Gastrocnemius medialis (tissue), 4 donors: ENCODE measurements at regions not wholly inside any gene's neighbourhood (a gene's known extent, or its start where the extent isn't known, plus 50 kb on each side); places are given as distances from the start of the nearest gene placed in this dataset.
A peak's percentile ranks its signal among the peaks of the same experiment; 100 is the strongest.

Experiments used
- ATAC-seq, 2 donors: fragments of 150-250 bp; one replicate each; pipeline ENCODE4 v1.9.1; 2016
- DNase-seq, 2 donors: peaks; one replicate each; pipeline ENCODE4 v3.0.0-alpha.2; 2019
- H3K27ac ChIP-seq, 4 donors: fragments of 200-600 bp; sonication (generic); 1 replicate in 1 of 4; 2 replicates in 3 of 4; pipeline ENCODE4 v1.5.1; 2016 to 2018; ENCODE audit warnings: mild to moderate bottlenecking in 2 of 4, moderate library complexity in 1 of 4
- H3K27me3 ChIP-seq, 3 donors: fragments of 200-600 bp; sonication (generic) in 2 of 3; 1 replicate in 1 of 3; 2 replicates in 2 of 3; pipeline versions ENCODE4 v1.5.1 to v1.6.0; 2016 to 2019; ENCODE audit warnings: mild to moderate bottlenecking in 1 of 3, moderate library complexity in 1 of 3
- H3K36me3 ChIP-seq, 2 donors: fragments of 200-600 bp; sonication (generic) in 1 of 2; one replicate each; pipeline ENCODE4 v1.5.1; 2017 to 2018
- H3K4me1 ChIP-seq, 2 donors: fragments of 200-600 bp; sonication (generic) in 1 of 2; one replicate each; pipeline ENCODE4 v1.5.1; 2016 to 2017; ENCODE audit warnings: mild to moderate bottlenecking in 2 of 2
- H3K4me3 ChIP-seq, 4 donors: fragments of 200-600 bp; sonication (generic) in 3 of 4; 1 replicate in 1 of 4; 2 replicates in 3 of 4; pipeline ENCODE4 v1.5.1; 2016 to 2019; ENCODE audit warnings: mild to moderate bottlenecking in 2 of 4
- H3K9me3 ChIP-seq, 3 donors: fragments of 200-600 bp; sonication (generic) in 2 of 3; 1 replicate in 1 of 3; 2 replicates in 2 of 3; pipeline ENCODE4 v1.5.1; 2016 to 2019
- POLR2A ChIP-seq, 2 donors: fragments of 450-650 bp; IDR thresholded peaks; one replicate each; pipeline ENCODE4 v1.6.1; 2017; ENCODE audit warnings: antibody characterized with exemption in 2 of 2, mild to moderate bottlenecking in 2 of 2, moderate library complexity in 2 of 2
- in situ Hi-C, 4 donors: fragments of 200-750 bp; cut with MboI; loops; one replicate each; pipeline versions ENCODE4 v1.15.0 to v1.8.0; 2017; ENCODE audit warnings: low sequenced_read_pairs in 4 of 4
- intact Hi-C: fragments of 100-400 bp; cut with DNase I; formaldehyde crosslinking; loops from one replicate; pipeline ENCODE4 v1.15.1; 2023; ENCODE audit warnings: low total_unique reads
- TF ChIP-seq, protein P1 (sequence below), 5 experiments: fragments of 450-650 bp in 3 of 5; fragments of 200-600 bp in 2 of 5; sonication (generic) in 2 of 5; IDR thresholded peaks in 4 of 5; conservative IDR thresholded peaks in 1 of 5; 1 replicate in 4 of 5; 2 replicates in 1 of 5; pipeline ENCODE4 v1.5.1; 2016 to 2019; ENCODE audit warnings: antibody characterized with exemption in 5 of 5, mild to moderate bottlenecking in 3 of 5, moderate library complexity in 3 of 5

DNA sequence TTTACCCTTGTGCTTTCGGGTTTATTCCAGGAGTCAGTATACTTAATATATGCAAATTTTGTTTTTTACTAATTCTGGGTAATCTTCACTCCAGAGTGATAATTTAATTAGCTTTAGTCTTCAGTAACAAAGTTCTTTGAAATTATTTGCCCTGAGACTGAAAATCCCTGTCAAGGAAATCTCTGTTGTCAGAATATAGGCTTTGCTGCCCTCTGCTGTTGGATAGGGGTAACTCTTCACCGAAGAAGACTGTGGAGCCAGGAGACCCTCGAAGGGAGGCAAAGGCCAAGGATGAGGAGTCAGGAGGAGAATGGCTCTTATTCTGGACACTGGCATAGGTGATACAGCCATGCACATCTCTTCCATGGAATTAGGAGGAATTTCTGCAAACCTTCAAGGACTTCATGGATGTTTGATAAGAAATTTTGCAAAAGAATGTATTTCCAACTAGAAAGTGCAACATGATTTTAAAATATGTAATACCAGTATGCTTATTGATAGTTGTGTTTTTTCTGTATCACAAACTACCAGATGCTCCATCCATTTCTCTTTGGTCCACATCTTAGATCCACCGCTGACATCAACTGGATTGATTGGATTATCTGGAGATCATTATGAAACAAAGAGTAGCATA is 182.3 kb downstream of the RDH14 start:
- Histone ChIP-seq H3K27ac (no peak overlapping the region), H3K4me3 (no peak overlapping the region), H3K36me3 (no peaks in the 10 kb centered on the region), H3K9me3 (no peaks in the 10 kb centered on the region), H3K27me3 (no peaks in the 10 kb centered on the region), H3K4me1 (no peaks in the 10 kb centered on the region)
- in situ Hi-C loops: loop anchor here (25.0 kb wide), 3 partner anchors 541 to 1484 kb away; partner anchors contain the start of gene OSR1 (in 2 of the 4)
- DNase-seq (no peak), ATAC-seq (no peak)
- TF ChIP-seq, protein P1, sequence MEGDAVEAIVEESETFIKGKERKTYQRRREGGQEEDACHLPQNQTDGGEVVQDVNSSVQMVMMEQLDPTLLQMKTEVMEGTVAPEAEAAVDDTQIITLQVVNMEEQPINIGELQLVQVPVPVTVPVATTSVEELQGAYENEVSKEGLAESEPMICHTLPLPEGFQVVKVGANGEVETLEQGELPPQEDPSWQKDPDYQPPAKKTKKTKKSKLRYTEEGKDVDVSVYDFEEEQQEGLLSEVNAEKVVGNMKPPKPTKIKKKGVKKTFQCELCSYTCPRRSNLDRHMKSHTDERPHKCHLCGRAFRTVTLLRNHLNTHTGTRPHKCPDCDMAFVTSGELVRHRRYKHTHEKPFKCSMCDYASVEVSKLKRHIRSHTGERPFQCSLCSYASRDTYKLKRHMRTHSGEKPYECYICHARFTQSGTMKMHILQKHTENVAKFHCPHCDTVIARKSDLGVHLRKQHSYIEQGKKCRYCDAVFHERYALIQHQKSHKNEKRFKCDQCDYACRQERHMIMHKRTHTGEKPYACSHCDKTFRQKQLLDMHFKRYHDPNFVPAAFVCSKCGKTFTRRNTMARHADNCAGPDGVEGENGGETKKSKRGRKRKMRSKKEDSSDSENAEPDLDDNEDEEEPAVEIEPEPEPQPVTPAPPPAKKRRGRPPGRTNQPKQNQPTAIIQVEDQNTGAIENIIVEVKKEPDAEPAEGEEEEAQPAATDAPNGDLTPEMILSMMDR (IDR thresholded peaks at IDR 0.05 in 4 of 5, conservative IDR thresholded peaks at IDR 0.05 in 1 of 5): peak in 4 of 5 experiments; percentile 44 to 73 (median 59)
- TF ChIP-seq POLR2A (IDR thresholded peaks at IDR 0.05): no peak
- intact Hi-C loops: loop anchor here (2.0 kb wide), 1 partner anchor 527 kb away; no protein-coding TSS in a partner anchor

DNA sequence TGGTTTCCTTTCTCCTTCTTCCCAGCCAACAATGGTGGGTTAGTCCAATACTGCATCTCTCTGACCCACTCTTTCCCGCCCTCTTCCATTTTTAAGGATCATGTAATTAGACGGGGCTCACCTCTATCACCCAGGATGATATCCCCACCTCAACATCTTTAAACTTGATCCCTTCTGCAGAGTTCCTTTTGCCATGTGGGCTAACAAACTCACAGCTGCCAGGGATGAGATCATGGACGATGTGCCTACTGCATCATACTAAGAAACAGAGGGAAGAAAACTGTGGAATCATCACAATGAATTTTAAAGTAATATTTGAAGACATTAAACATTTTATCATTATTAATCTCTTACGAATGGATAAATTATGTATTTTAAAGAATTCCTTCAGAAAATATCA is 183.5 kb downstream of the RDH14 start:
- Histone ChIP-seq H3K36me3 (no peaks in the 10 kb centered on the region), H3K9me3 (no peaks in the 10 kb centered on the region), H3K27me3 (no peaks in the 10 kb centered on the region), H3K27ac (no peak overlapping the region), H3K4me3 (no peak overlapping the region), H3K4me1 (no peaks in the 10 kb centered on the region)
- in situ Hi-C loops: loop anchor here (25.0 kb wide), 3 partner anchors 540 to 1485 kb away; partner anchors contain the start of gene OSR1 (in 2 of the 4)
- no peak for DNase-seq
- no peak for TF ChIP-seq POLR2A (IDR thresholded peaks at IDR 0.05)
- TF ChIP-seq, protein P1 (IDR thresholded peaks at IDR 0.05 in 4 of 5, conservative IDR thresholded peaks at IDR 0.05 in 1 of 5): no peak
- ATAC-seq: no peak
- intact Hi-C loops: no loop called here

DNA sequence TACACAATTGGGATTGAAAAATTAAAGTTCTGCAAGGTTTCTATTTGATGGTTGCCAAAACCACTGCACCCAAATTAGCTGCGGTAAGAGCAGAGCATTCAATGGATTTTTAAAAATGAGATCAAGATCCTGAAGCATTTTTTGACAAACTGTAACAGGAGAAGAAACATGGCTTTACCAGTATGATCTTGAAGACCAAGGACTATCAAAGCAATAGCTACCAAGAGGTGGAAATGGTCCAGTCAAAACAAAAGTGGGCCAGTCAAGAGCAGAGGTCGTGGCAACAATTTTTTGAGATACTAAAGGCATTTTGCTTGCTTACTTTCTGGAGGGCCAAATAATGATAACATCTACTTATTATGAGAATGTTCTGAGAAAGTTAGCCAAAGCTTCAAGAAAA is 186.8 kb downstream of the RDH14 start:
- no peak for TF ChIP-seq POLR2A (IDR thresholded peaks at IDR 0.05)
- TF ChIP-seq, protein P1 (IDR thresholded peaks at IDR 0.05 in 4 of 5, conservative IDR thresholded peaks at IDR 0.05 in 1 of 5): no peak
- H3K4me3 ChIP-seq: no peak overlapping the region
- H3K27ac ChIP-seq: no peak overlapping the region
- intact Hi-C loops (no loop called here), in situ Hi-C loops (no loop called here)
- no peak for ATAC-seq
- H3K27me3 ChIP-seq: no peaks in the 10 kb centered on the region
- no peaks in the 10 kb centered on the region for H3K36me3 ChIP-seq
- H3K4me1 ChIP-seq: no peaks in the 10 kb centered on the region
- DNase-seq: no peak
- no peaks in the 10 kb centered on the region for H3K9me3 ChIP-seq

DNA sequence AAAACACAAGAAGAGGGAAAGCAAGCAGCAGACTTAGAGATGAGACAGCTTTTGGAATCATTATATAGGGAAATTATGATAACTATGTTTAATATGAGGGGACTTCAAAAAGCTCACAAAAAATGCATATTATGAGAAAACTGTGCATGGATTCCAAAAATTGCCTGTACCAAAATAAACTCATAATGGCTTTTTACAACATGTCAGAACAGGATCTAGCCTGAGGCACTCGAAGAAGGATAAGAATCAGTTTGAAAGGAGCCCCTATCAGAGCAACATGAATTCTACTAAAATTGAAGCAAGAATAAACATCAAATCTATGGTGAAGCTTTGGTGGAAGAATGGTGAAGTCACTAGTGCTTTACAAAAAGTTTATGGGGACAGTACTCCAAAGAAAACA is 187.4 kb downstream of the RDH14 start:
- H3K36me3 ChIP-seq: no peaks in the 10 kb centered on the region
- DNase-seq: no peak
- TF ChIP-seq, protein P1 (IDR thresholded peaks at IDR 0.05 in 4 of 5, conservative IDR thresholded peaks at IDR 0.05 in 1 of 5): no peak
- TF ChIP-seq POLR2A (IDR thresholded peaks at IDR 0.05): no peak
- H3K4me1 ChIP-seq: no peaks in the 10 kb centered on the region
- ATAC-seq: no peak
- H3K27me3 ChIP-seq: no peaks in the 10 kb centered on the region
- no peak overlapping the region for H3K27ac ChIP-seq
- H3K9me3 ChIP-seq: no peaks in the 10 kb centered on the region
- no peak overlapping the region for H3K4me3 ChIP-seq
- in situ Hi-C loops (no loop called here), intact Hi-C loops (no loop called here)

DNA sequence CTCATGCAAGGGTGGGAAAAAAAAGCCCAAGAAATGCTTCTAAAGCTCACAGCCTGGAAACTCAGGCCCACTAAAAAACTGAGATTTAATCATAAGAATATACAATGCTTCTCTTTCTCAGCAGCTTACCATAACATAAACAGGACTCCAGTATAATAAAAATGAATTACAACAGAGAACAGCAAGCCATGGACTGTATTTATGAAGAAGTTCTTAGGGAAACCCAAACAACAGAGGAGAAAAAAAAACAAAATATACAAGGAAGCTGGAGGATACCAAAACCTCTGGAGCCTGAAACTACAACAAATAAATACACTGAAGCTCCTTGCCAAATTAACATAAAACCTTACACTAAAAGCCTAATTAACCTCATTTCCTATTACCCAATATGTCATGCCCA is 187.8 kb downstream of the RDH14 start:
- no peak overlapping the region for H3K4me3 ChIP-seq
- no peaks in the 10 kb centered on the region for H3K4me1 ChIP-seq
- no peaks in the 10 kb centered on the region for H3K27me3 ChIP-seq
- intact Hi-C loops (no loop called here), in situ Hi-C loops (no loop called here)
- H3K9me3 ChIP-seq: no peaks in the 10 kb centered on the region
- TF ChIP-seq POLR2A (IDR thresholded peaks at IDR 0.05): no peak
- TF ChIP-seq, protein P1 (IDR thresholded peaks at IDR 0.05 in 4 of 5, conservative IDR thresholded peaks at IDR 0.05 in 1 of 5): no peak
- no peak overlapping the region for H3K27ac ChIP-seq
- DNase-seq (no peak), ATAC-seq (no peak)
- H3K36me3 ChIP-seq: no peaks in the 10 kb centered on the region
